BJ (cell line): ENCODE measurements at regions not wholly inside any gene's neighbourhood (a gene's known extent, or its start where the extent isn't known, plus 50 kb on each side); places are given as distances from the start of the nearest gene placed in this dataset.

ENCODE experiments used
- CTCF ChIA-PET: fragments of 350-600 bp; formaldehyde crosslinking; extraction: SDS; loops from one replicate; lab custom pipeline; 2021; ENCODE audit warnings: antibody characterized with exemption, inconsistent platforms; lab: Yijun Ruan, JAX
- POLR2A ChIA-PET: fragments of 300-600 bp; sonication (Branson Sonifier 250); formaldehyde crosslinking; extraction: SDS; loops from one replicate; lab custom pipeline; 2021; ENCODE audit warnings: antibody characterized with exemption; lab: Charles Lee
- DNase-seq: peaks from one replicate; pipeline ENCODE4 v3.0.0-alpha.2; 2011; ENCODE audit warnings: low read depth
- H3K27me3 ChIP-seq: 2 replicates; pipeline ENCODE4 v1.6.0; 2011; ENCODE audit warnings: low read length; ENCODE audit not compliant: control insufficient read depth, insufficient read depth
- H3K36me3 ChIP-seq: 2 replicates; pipeline ENCODE4 v1.5.1; 2011; ENCODE audit warnings: low read length; ENCODE audit not compliant: control insufficient read depth, insufficient read depth
- H3K4me3 ChIP-seq: 2 replicates; pipeline ENCODE4 v1.5.1; 2011; ENCODE audit warnings: low read depth, mild to moderate bottlenecking, control low read depth, low read length
- CTCF ChIP-seq: IDR thresholded peaks from 2 replicates; pipeline ENCODE4 v1.5.1; 2011; ENCODE audit warnings: low read depth, mild to moderate bottlenecking, control low read depth, inconsistent platforms, low read length, moderate library complexity; ENCODE audit not compliant: insufficient read depth

GRCh38 chr9:109950710-109951443 lies 170.9 kb downstream of the PALM2AKAP2 start:
- CTCF ChIA-PET: interaction anchor here (0.6 kb wide), 1 partner anchor 47 kb away, joined by 3 read pairs; no protein-coding TSS in a partner anchor
- no peaks in the 10 kb centered on the region for H3K36me3 ChIP-seq
- no peaks in the 10 kb centered on the region for H3K27me3 ChIP-seq
- POLR2A ChIA-PET: no interaction called here
- no peak overlapping the region for H3K4me3 ChIP-seq
- TF ChIP-seq CTCF: no peak
- DNase-seq: no peak

GRCh38 chr9:109953300-109953699 lies 173.3 kb downstream of the PALM2AKAP2 start:
- H3K4me3 ChIP-seq: no peak overlapping the region
- ChIA-PET POLR2A (no interaction called here), CTCF (no interaction called here)
- no peaks in the 10 kb centered on the region for H3K36me3 ChIP-seq
- no peaks in the 10 kb centered on the region for H3K27me3 ChIP-seq
- no peak for TF ChIP-seq CTCF
- no peak for DNase-seq

DNA sequence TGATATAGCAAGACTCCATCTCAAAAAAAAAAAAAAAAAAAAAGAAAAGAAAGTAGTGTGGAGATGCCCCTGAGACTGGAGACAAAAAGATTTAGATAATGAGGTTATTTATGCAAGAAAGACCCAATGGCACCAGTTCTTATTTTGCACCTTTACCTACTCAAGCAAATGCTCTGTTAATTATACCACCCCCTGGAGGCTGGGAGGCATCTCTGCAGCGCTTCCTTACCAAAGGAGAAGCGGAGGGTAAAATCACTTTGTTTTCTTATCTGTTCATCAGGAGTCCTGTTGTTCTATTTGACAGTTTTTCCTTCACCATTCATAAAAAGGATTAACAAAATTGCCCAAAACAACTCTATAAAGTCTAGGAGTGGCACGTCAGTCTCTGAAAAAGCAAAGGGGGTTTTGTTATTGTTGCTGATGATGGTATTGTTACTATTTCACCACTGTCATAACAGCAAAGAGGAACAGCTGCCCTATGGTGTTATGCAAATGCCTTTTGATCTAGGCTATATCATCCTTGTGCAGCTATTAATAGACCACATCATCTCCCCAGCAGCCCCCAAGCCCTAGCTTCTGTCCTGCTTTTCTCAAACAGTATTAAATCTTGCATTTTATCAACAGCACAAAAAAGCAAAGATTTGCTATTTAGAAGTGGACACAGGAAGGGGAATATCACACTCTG lies 174.0 kb downstream of the PALM2AKAP2 start:
- TF ChIP-seq CTCF: peak; percentile 11; the same call in 1 of the 2 replicates
- H3K36me3 ChIP-seq: no peaks in the 10 kb centered on the region
- ChIA-PET POLR2A (no interaction called here), CTCF (no interaction called here)
- H3K4me3 ChIP-seq: no peak overlapping the region
- DNase-seq: no peak
- H3K27me3 ChIP-seq: no peaks in the 10 kb centered on the region

DNA sequence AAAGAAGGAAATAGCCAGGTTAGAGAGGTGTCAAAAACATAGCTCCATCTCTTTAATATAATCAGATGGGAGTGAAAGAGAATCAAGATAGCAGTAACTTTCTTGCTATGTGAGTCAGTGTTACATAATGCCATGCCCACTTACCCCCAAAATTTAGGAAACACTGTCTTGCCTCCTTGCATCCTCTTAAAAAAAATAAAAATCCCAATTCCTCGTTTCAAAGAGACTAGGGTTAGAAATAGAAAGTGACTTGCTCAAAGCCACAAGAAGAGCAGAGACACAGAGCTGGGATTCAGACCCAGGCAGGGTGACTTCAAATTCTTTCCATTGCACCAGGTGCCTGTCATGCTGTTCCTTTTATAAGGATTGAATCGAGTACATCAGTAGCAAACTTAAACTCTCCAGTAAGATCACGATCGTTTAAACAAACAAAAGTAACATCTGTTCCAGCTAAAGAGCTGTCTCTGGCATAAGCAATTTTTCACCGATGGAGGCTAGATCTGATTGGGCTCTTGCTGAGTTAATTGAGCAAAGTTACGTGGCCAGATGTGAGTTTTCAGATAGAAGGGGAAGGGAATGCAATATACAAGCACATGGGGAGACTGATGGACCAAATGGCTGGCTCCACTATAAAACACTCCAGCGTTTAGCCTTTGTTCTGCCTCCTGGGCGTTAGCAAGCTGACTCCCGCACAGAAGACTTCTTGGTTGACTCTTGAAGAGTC lies 176.9 kb downstream of the PALM2AKAP2 start:
- Histone ChIP-seq H3K27me3 (no peaks in the 10 kb centered on the region), H3K36me3 (no peaks in the 10 kb centered on the region), H3K4me3 (no peak overlapping the region)
- peak; percentile 27 for DNase-seq
- TF ChIP-seq CTCF: no peak
- POLR2A ChIA-PET: no interaction called here
- CTCF ChIA-PET: interaction anchor here (1.2 to 2.1 kb wide), 3 partner anchors 10 to 12 kb away, joined by 5 to 7 read pairs (median 7); no protein-coding TSS in a partner anchor

- CTCF ChIA-PET: no interaction called here
- POLR2A ChIA-PET: no interaction called here
- H3K27me3 ChIP-seq: no peaks in the 10 kb centered on the region
- H3K36me3 ChIP-seq: no peaks in the 10 kb centered on the region
- TF ChIP-seq CTCF: no peak
- H3K4me3 ChIP-seq: no peak overlapping the region
- DNase-seq: no peak
Measured at GRCh38 chr9:109959679-109960078, 179.7 kb downstream of the PALM2AKAP2 start.
